SK-N-SH (cell line): ENCODE measurements at regions not wholly inside any gene's neighbourhood (a gene's known extent, or its start where the extent isn't known, plus 50 kb on each side); places are given as distances from the start of the nearest gene placed in this dataset.

ENCODE experiments used
- TAF1 ChIP-seq: IDR thresholded peaks from 2 replicates; pipeline ENCODE4 v1.6.1; 2012; ENCODE audit warnings: low read depth, mild to moderate bottlenecking, low read length, moderate library complexity, borderline replicate concordance
- TF ChIP-seq, protein P1 (sequence below): IDR thresholded peaks from 2 replicates; pipeline ENCODE4; 2012

DNA sequence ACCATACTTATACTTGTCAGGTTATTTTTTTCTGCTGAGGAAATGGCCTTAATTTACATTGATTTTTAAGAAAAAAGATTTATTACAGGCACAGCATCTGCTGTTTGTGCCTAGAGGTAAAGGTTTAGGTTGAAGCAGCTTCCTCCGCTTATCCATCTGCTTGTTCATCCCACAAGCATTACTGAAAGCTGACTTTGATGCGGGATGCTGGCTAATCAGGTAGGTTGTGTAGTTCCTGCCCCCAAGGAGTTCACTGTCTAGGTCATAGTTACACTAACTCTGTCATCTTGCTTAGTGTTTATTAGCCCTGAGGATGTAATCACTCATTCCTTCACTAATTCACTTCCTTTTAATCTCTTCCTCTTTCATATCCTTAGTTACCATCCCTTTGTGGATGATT is 377.7 kb upstream of the KAZN start:
- TF ChIP-seq, protein P1, sequence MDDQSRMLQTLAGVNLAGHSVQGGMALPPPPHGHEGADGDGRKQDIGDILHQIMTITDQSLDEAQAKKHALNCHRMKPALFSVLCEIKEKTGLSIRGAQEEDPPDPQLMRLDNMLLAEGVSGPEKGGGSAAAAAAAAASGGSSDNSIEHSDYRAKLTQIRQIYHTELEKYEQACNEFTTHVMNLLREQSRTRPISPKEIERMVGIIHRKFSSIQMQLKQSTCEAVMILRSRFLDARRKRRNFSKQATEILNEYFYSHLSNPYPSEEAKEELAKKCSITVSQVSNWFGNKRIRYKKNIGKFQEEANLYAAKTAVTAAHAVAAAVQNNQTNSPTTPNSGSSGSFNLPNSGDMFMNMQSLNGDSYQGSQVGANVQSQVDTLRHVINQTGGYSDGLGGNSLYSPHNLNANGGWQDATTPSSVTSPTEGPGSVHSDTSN = no peak
- no peak for TF ChIP-seq TAF1
